Fibroblast of lung (primary cell): ENCODE measurements at regions not wholly inside any gene's neighbourhood (a gene's known extent, or its start where the extent isn't known, plus 50 kb on each side); places are given as distances from the start of the nearest gene placed in this dataset.

Experiments
- DNase-seq, 2 donors: peaks; one replicate each; pipeline versions ENCODE4 v3.0.0 to v3.0.0-alpha.2; 2010; ENCODE audit warnings: low read depth in 2 of 2
- H2AFZ ChIP-seq: 2 replicates; pipeline ENCODE4 v1.5.1; 2012; ENCODE audit warnings: low read length, control low read depth, inconsistent platforms
- H3K27ac ChIP-seq: 2 replicates; pipeline ENCODE4 v1.5.1; 2011; ENCODE audit warnings: low read length, control low read depth; ENCODE audit not compliant: insufficient read depth
- H3K27me3 ChIP-seq: 2 replicates; pipeline ENCODE4 v1.5.1; 2011; ENCODE audit warnings: mild to moderate bottlenecking, low read length; ENCODE audit not compliant: control insufficient read depth, insufficient read depth
- H3K36me3 ChIP-seq: 2 replicates; pipeline ENCODE4 v1.5.1; 2011; ENCODE audit warnings: low read length; ENCODE audit not compliant: control insufficient read depth, insufficient read depth
- H3K4me1 ChIP-seq: 2 replicates; pipeline ENCODE4 v1.5.1; 2011; ENCODE audit warnings: low read length; ENCODE audit not compliant: control insufficient read depth, insufficient read depth; ENCODE audit errors: extremely low read depth
- H3K4me2 ChIP-seq: 2 replicates; pipeline ENCODE4 v1.5.1; 2011; ENCODE audit warnings: low read length, control low read depth; ENCODE audit not compliant: insufficient read depth; ENCODE audit errors: extremely low read depth
- H3K4me3 ChIP-seq, 4 experiments: fragments of 200-600 bp in 1 of 4; sonication (generic) in 1 of 4; replicated peaks in 1 of 4; 2 replicates each; pipeline ENCODE4 v1.5.1; 2011 to 2016; ENCODE audit warnings: low read length in 4 of 4, low read depth in 3 of 4, mild to moderate bottlenecking in 3 of 4, control low read depth in 2 of 4, inconsistent platforms in 1 of 4, mixed read lengths in 1 of 4; ENCODE audit not compliant: insufficient read depth in 1 of 4; ENCODE audit errors: control extremely low read depth in 1 of 4
- H3K79me2 ChIP-seq: 2 replicates; pipeline ENCODE4 v1.5.1; 2012; ENCODE audit warnings: mild to moderate bottlenecking, low read length, inconsistent platforms; ENCODE audit not compliant: control insufficient read depth, insufficient read depth
- H3K9ac ChIP-seq: 2 replicates; pipeline ENCODE4 v1.5.1; 2011; ENCODE audit warnings: mild to moderate bottlenecking, low read length, control low read depth; ENCODE audit not compliant: insufficient read depth
- H3K9me3 ChIP-seq: 2 replicates; pipeline ENCODE4 v1.5.1; 2012; ENCODE audit warnings: low read depth, low read length; ENCODE audit not compliant: control insufficient read depth, insufficient read depth
- H4K20me1 ChIP-seq: 2 replicates; pipeline ENCODE4 v1.5.1; 2011; ENCODE audit warnings: low read length; ENCODE audit not compliant: control insufficient read depth, insufficient read depth; ENCODE audit errors: extremely low read depth
- EZH2 ChIP-seq: IDR thresholded peaks from 2 replicates; pipeline ENCODE4 v1.5.1; 2012; ENCODE audit warnings: low read length, control low read depth, mild to moderate bottlenecking; ENCODE audit errors: missing control alignments
- TF ChIP-seq, protein P1 (sequence below), 2 donors: IDR thresholded peaks in 1 of 2; conservative IDR thresholded peaks in 1 of 2; 1 replicate in 1 of 2; 2 replicates in 1 of 2; pipeline ENCODE4 v1.5.1; 2011 to 2012; ENCODE audit warnings: low read length in 2 of 2, control low read depth in 1 of 2, inconsistent platforms in 1 of 2, low read depth in 1 of 2, mild to moderate bottlenecking in 1 of 2

DNA sequence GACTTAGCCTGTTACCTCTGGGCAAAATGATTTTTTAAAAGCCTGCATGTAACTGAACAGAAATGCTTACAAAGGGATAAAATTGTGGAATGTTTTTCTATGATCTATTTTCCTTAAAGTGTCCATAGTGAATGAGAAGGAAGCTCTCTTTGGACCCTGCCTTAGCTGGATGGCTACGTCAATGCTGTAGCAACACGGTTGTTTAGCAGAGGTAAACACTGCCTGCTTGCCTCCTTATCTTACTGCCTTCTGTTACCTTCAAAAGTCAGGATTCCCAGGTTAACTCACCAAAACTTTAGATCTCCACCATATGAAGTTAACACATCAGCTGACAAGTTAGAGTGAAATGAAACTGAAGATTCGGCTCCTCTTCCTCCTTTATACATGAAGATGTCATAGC, 402.6 kb downstream of the SAMD5 start:
- Histone ChIP-seq H3K9me3 (no peaks in the 10 kb centered on the region), H4K20me1 (no peaks in the 10 kb centered on the region), H3K4me3 (no peak overlapping the region), H3K4me2 (no peak overlapping the region), H3K27ac (no peak overlapping the region), H3K36me3 (no peaks in the 10 kb centered on the region), H3K4me1 (no peaks in the 10 kb centered on the region), H3K27me3 (no peaks in the 10 kb centered on the region), H3K79me2 (no peaks in the 10 kb centered on the region), H3K9ac (no peak overlapping the region), H2AFZ (no peak overlapping the region)
- TF ChIP-seq, protein P1, sequence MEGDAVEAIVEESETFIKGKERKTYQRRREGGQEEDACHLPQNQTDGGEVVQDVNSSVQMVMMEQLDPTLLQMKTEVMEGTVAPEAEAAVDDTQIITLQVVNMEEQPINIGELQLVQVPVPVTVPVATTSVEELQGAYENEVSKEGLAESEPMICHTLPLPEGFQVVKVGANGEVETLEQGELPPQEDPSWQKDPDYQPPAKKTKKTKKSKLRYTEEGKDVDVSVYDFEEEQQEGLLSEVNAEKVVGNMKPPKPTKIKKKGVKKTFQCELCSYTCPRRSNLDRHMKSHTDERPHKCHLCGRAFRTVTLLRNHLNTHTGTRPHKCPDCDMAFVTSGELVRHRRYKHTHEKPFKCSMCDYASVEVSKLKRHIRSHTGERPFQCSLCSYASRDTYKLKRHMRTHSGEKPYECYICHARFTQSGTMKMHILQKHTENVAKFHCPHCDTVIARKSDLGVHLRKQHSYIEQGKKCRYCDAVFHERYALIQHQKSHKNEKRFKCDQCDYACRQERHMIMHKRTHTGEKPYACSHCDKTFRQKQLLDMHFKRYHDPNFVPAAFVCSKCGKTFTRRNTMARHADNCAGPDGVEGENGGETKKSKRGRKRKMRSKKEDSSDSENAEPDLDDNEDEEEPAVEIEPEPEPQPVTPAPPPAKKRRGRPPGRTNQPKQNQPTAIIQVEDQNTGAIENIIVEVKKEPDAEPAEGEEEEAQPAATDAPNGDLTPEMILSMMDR (conservative IDR thresholded peaks at IDR 0.05 in 1 of 2, IDR thresholded peaks at IDR 0.05 in 1 of 2; ENCODE audit: low read depth in 1 of 2, low read length in 2 of 2), result no peak
- no peak for TF ChIP-seq EZH2
- no peak for DNase-seq

DNA sequence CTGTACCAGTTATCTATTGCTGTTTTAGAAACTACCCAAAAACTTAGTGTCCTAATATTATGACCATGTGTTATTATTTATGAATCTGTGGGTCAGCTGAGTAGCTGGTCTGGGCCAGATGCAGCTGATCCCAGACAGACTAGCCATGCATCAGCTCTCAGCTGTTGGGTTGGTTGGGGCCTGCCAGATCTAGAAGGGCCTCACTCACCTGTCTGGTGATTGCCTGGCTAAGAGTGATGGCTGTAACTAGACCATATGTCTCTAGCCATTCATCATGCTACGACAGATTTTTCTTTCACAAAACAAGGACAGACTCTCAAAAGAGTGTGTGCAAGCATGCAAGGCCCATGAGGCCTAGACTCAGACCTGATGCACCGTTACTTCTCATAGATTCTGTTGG, 403.2 kb downstream of the SAMD5 start:
- no peak overlapping the region for H2AFZ ChIP-seq
- H3K27me3 ChIP-seq, result no peaks in the 10 kb centered on the region
- no peak for TF ChIP-seq EZH2
- TF ChIP-seq, protein P1 (conservative IDR thresholded peaks at IDR 0.05 in 1 of 2, IDR thresholded peaks at IDR 0.05 in 1 of 2; ENCODE audit: low read depth in 1 of 2, low read length in 2 of 2), result no peak
- no peaks in the 10 kb centered on the region for H3K4me1 ChIP-seq
- no peak overlapping the region for H3K4me3 ChIP-seq
- H3K4me2 ChIP-seq, result no peak overlapping the region
- no peak overlapping the region for H3K9ac ChIP-seq
- no peaks in the 10 kb centered on the region for H3K79me2 ChIP-seq
- H4K20me1 ChIP-seq, result no peaks in the 10 kb centered on the region
- no peaks in the 10 kb centered on the region for H3K9me3 ChIP-seq
- DNase-seq, result no peak
- H3K27ac ChIP-seq, result no peak overlapping the region
- H3K36me3 ChIP-seq, result no peaks in the 10 kb centered on the region

DNA sequence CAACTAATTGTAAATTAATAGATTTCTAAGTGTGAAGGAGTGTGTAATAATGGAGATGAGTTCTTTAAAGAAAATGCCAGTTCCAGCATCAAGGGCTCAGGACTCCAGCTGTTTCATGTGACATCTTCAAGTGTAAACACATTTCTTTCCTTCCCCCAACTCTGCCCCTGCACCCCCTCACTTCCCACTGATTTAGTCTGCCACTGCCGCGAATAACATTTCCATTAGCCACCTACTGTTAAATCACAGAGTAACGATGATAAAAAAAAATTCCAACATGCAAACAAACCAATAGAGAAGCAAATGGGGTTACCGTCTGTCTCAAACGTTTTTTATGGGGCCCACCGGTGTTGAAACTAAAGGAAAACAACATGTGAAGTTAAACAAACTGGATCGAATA, 414.3 kb downstream of the SAMD5 start:
- Histone ChIP-seq H3K9me3 (no peaks in the 10 kb centered on the region), H3K4me3 (no peak overlapping the region), H3K36me3 (no peaks in the 10 kb centered on the region), H3K4me1 (no peaks in the 10 kb centered on the region), H2AFZ (no peak overlapping the region), H3K27ac (no peak overlapping the region), H4K20me1 (no peaks in the 10 kb centered on the region), H3K9ac (no peak overlapping the region), H3K79me2 (no peaks in the 10 kb centered on the region), H3K27me3 (no peaks in the 10 kb centered on the region), H3K4me2 (no peak overlapping the region)
- TF ChIP-seq, protein P1 (conservative IDR thresholded peaks at IDR 0.05 in 1 of 2, IDR thresholded peaks at IDR 0.05 in 1 of 2; ENCODE audit: low read depth in 1 of 2, low read length in 2 of 2), result no peak
- TF ChIP-seq EZH2, result no peak
- no peak for DNase-seq
